GM12891 (cell line): ENCODE measurements at regions not wholly inside any gene's neighbourhood (a gene's known extent, or its start where the extent isn't known, plus 50 kb on each side); places are given as distances from the start of the nearest gene placed in this dataset.

Source experiments
- DNase-seq: peaks from one replicate; pipeline ENCODE4 v3.0.0; 2011; ENCODE audit warnings: low spot score; ENCODE audit not compliant: insufficient read length
- FAIRE-seq: peaks from 2 replicates; lab custom pipeline; 2011; peaks lifted over from hg19 to GRCh38; lab: Jason Lieb, UNC
- PAX5 ChIP-seq: IDR thresholded peaks from 2 replicates; pipeline ENCODE4 v1.6.1; 2011; ENCODE audit warnings: low read length, moderate library complexity, mild to moderate bottlenecking; ENCODE audit not compliant: insufficient read depth, severe bottlenecking
- POLR2A ChIP-seq: IDR thresholded peaks from 2 replicates; pipeline ENCODE4 v1.6.1; 2011; ENCODE audit warnings: low read depth, low read length, control low read depth
- POLR2AphosphoS5 ChIP-seq: IDR thresholded peaks from 2 replicates; pipeline ENCODE4 v1.6.1; 2011; ENCODE audit warnings: low read depth, low read length, control low read depth
- POU2F2 ChIP-seq: IDR thresholded peaks from 2 replicates; pipeline ENCODE4 v1.6.1; 2011; ENCODE audit warnings: low read depth, mild to moderate bottlenecking, control low read depth, low read length, moderate library complexity
- SPI1 ChIP-seq: IDR thresholded peaks from 2 replicates; pipeline ENCODE4 v1.6.1; 2011; ENCODE audit warnings: low read depth, low read length, control low read depth
- TAF1 ChIP-seq: IDR thresholded peaks from 2 replicates; pipeline ENCODE4 v1.6.1; 2011; ENCODE audit warnings: low read depth, low read length, control low read depth

DNA sequence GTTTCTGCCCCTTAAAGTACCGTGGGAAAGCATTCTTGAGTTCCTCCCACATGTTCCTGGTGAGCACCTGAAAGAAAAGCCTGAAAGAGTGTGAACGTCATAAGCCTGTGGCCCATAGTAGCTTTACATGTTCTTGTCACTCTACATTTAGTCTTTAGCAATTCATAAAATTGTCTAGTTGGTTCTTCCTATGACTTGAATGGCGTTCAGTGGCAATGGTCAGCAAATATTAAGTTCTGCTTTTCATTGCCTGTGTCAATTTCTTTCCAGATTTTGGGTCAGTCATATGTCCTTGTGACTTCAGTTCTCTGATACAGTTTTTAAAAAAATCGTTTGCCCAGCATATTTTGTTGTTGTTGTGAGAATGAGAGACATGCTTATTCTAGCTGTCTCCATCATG, 650.0 kb upstream of the BOD1L1 start:
- DNase-seq (no peak), FAIRE-seq (no peak)
- no peak for TF ChIP-seq POU2F2
- no peak for TF ChIP-seq POLR2A
- TF ChIP-seq TAF1: no peak
- no peak for TF ChIP-seq PAX5
- no peak for TF ChIP-seq POLR2AphosphoS5
- TF ChIP-seq SPI1: no peak

GRCh38 chr4:14280567-14280966, 653.0 kb upstream of the BOD1L1 start:
- TF ChIP-seq POLR2AphosphoS5 (no peak), TAF1 (no peak), SPI1 (no peak), PAX5 (no peak), POLR2A (no peak), POU2F2 (no peak)

DNA sequence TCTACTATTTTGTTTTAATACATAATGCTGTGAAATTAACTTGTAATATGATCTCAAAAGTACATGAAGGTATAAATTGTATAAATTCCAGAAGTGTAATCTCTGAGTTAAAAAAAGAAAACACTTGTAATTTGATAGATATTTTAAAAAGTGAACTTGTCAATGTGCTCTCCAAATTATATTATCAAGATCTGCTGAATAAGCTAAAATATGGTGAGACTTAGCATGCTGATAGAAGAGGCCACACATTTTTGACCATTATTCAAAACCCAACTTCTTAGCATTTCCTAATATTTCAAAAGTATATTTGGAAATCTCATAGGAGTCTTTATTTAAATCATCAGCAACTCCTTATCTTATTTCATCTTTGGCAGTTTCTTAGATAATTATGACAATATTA, 657.1 kb upstream of the BOD1L1 start:
- TF ChIP-seq TAF1 (no peak), POLR2AphosphoS5 (no peak), POLR2A (no peak), PAX5 (no peak), POU2F2 (no peak), SPI1 (no peak)
- no peak for FAIRE-seq

More at GRCh38 chr4:14280567-14280966, 653.0 kb upstream of the BOD1L1 start:
- FAIRE-seq (no peak), DNase-seq (no peak)

GRCh38 chr4:14289708-14290107, 662.2 kb upstream of the BOD1L1 start:
- FAIRE-seq (no peak), DNase-seq (no peak)
- TF ChIP-seq POLR2A (no peak), POLR2AphosphoS5 (no peak)

More for the DNA sequence above, 657.1 kb upstream of the BOD1L1 start:
- no peak for DNase-seq

- FAIRE-seq: no peak
Observed at GRCh38 chr4:14293582-14293981, 666.1 kb upstream of the BOD1L1 start.

GRCh38 chr4:14294611-14295010, 667.1 kb upstream of the BOD1L1 start:
- DNase-seq (no peak), FAIRE-seq (no peak)
- no peak for TF ChIP-seq TAF1

More at GRCh38 chr4:14293582-14293981, 666.1 kb upstream of the BOD1L1 start:
- no peak for TF ChIP-seq POLR2AphosphoS5
- no peak for TF ChIP-seq TAF1
- no peak for TF ChIP-seq POU2F2
- DNase-seq: no peak

DNA sequence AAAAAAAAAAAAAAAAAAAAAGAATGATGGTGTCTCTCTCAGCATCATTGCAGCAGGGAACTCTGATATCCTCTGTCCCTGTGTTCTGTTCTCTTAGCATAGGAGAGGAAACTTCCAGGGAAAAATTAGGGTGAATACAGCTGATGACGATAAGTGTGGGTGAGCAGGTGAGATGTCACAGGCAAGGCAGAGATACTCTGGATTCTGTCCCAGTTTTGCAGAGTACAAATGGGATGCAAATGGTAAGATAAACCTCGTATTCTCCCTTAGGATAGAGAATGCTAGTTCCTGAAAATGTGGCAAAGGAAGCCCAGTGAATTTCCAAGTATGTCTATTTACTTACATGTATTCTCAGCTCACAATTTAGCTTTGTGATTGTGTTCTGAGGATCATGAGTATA, 671.6 kb upstream of the BOD1L1 start:
- FAIRE-seq (no peak), DNase-seq (no peak)
- TF ChIP-seq TAF1 (no peak), POLR2AphosphoS5 (no peak), PAX5 (no peak), POLR2A (no peak), SPI1 (no peak), POU2F2 (no peak)

DNA sequence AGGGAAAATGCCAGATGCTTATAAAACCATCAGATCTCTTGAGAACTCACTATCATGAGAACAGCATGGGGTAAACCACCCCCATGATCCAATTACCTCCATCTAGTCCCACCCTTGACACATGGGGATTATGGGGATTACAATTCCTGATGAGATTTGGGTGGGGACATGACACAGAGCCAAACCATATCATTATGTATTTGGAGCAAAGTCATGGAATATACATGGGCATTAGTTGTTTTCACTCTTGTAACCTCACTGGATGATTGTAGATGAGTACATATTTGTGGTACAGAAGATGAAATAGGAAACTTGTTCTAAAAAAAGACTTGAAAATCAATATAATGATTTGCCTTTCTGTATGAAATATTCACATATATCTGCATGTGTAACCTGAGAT, 674.5 kb upstream of the BOD1L1 start:
- DNase-seq (no peak), FAIRE-seq (no peak)
- TF ChIP-seq POLR2AphosphoS5: no peak
- no peak for TF ChIP-seq POLR2A
- TF ChIP-seq POU2F2: no peak
- no peak for TF ChIP-seq TAF1
- TF ChIP-seq PAX5: no peak
- no peak for TF ChIP-seq SPI1

DNA sequence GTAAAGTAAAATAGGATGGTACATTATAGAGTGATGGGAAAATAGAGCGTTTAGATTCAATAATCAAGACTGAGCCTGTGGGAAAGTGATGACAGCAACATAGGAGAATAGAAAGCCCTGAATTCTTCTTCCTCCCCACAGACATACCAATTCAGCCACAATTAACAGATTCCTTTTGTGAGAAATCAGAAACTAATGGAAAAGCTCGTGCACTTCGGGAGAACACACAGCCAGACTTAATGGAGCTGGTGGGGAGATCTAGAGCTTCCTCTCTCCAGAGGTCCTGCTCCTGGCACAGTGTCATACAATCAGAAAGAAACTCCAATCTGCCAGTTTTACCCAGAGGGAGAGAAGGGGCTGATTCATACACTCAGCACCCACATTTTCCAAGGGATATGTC, 676.3 kb upstream of the BOD1L1 start:
- FAIRE-seq (no peak), DNase-seq (no peak)
- TF ChIP-seq POU2F2: no peak
- no peak for TF ChIP-seq PAX5
- TF ChIP-seq POLR2A: no peak
- TF ChIP-seq SPI1: no peak

- no peak for FAIRE-seq
- no peak for DNase-seq
- no peak for TF ChIP-seq SPI1
- TF ChIP-seq POLR2AphosphoS5: no peak
- TF ChIP-seq PAX5: no peak
- TF ChIP-seq TAF1: no peak
- TF ChIP-seq POLR2A: no peak
- no peak for TF ChIP-seq POU2F2
Observed at GRCh38 chr4:14308229-14308651, 680.7 kb upstream of the BOD1L1 start.

- FAIRE-seq (no peak), DNase-seq (no peak)
- TF ChIP-seq POLR2A (no peak), SPI1 (no peak), POU2F2 (no peak), POLR2AphosphoS5 (no peak), PAX5 (no peak), TAF1 (no peak)
Observed at GRCh38 chr4:14309431-14309830, 681.9 kb upstream of the BOD1L1 start.
